K562 (cell line): ENCODE measurements at regions not wholly inside any gene's neighbourhood (a gene's known extent, or its start where the extent isn't known, plus 50 kb on each side); places are given as distances from the start of the nearest gene placed in this dataset.

Experiments
- ATAC-seq: fragments of 200-7000 bp; cut with Tn5 transposase; 3 replicates; pipeline ENCODE4 v1.9.1; 2020; ENCODE audit warnings: moderate library complexity
- BruUV-seq: library from RNA; stranded (reverse); fragments of 400-500 nt; replicated peaks from 2 replicates; lab custom pipeline; 2021; lab: Mats Ljungman, UMichigan
- CTCF ChIA-PET: fragments of 300-600 bp; formaldehyde crosslinking; extraction: SDS; loops from one replicate; lab custom pipeline; 2021; ENCODE audit warnings: low intra/inter-chr PET ratio; lab: Yijun Ruan, JAX
- POLR2A ChIA-PET: fragments of 300-600, 350-650 bp; sonication (Branson Sonifier 250); formaldehyde crosslinking; extraction: SDS; loops from one replicate; lab custom pipeline; 2021; ENCODE audit warnings: antibody characterized with exemption, inconsistent platforms; lab: Yijun Ruan, JAX
- DNase-seq, 4 experiments: peaks; one replicate each; pipeline versions ENCODE4 v3.0.0 to v3.0.0-alpha.2; 2011 to 2018; ENCODE audit warnings: low spot score in 3 of 4, mixed read lengths in 3 of 4; ENCODE audit errors: extremely low read depth in 1 of 4
- FAIRE-seq: peaks from 2 replicates; lab custom pipeline; 2011; peaks lifted over from hg19 to GRCh38; lab: Jason Lieb, UNC
- H2AFZ ChIP-seq: 2 replicates; pipeline ENCODE4 v1.6.0; 2011; ENCODE audit warnings: low read depth, low read length, control low read depth, inconsistent platforms
- H3K27ac ChIP-seq: fragments of 200-600 bp; 3 replicates; pipeline ENCODE4 v1.8.0; 2011; ENCODE audit warnings: low read depth, mild to moderate bottlenecking, control low read depth, inconsistent platforms, low read length, moderate library complexity, mixed read lengths; ENCODE audit errors: extremely low read depth
- H3K27me3 ChIP-seq, 2 experiments: fragments of 300-600 bp in 1 of 2; 2 replicates in 1 of 2; 3 replicates in 1 of 2; pipeline versions ENCODE4 v1.6.0 to v1.8.0; 2011; ENCODE audit warnings: inconsistent platforms in 2 of 2, low read length in 2 of 2, mild to moderate bottlenecking in 1 of 2, mixed read lengths in 1 of 2, moderate library complexity in 1 of 2; ENCODE audit not compliant: control insufficient read depth in 2 of 2, insufficient read depth in 2 of 2
- H3K36me3 ChIP-seq: fragments of 300-600 bp; 3 replicates; pipeline ENCODE4 v1.8.0; 2011; ENCODE audit warnings: mild to moderate bottlenecking, low read length, inconsistent platforms; ENCODE audit not compliant: control insufficient read depth, insufficient read depth
- H3K4me1 ChIP-seq, 2 experiments: fragments of 200-600 bp in 1 of 2; replicated peaks in 1 of 2; 2 replicates in 1 of 2; 3 replicates in 1 of 2; pipeline versions ENCODE4 v1.5.1 to v1.8.0; 2011; ENCODE audit warnings: inconsistent platforms in 2 of 2, low read length in 2 of 2, mild to moderate bottlenecking in 1 of 2, mixed read lengths in 1 of 2, moderate library complexity in 1 of 2; ENCODE audit not compliant: control insufficient read depth in 2 of 2, insufficient read depth in 2 of 2
- H3K4me2 ChIP-seq: 2 replicates; pipeline ENCODE4 v1.6.1; 2011; ENCODE audit warnings: low read length, control low read depth, inconsistent platforms, mixed read lengths; ENCODE audit not compliant: insufficient read depth
- H3K4me3 ChIP-seq: fragments of 200-600 bp; sonication (generic), shearing (Covaris generic); 2 replicates; pipeline ENCODE4 v1.5.1; 2016; ENCODE audit warnings: control low read depth, inconsistent platforms
- H3K79me2 ChIP-seq: fragments of 200-600 bp; 3 replicates; pipeline ENCODE4 v1.8.0; 2011; ENCODE audit warnings: low read length, inconsistent platforms; ENCODE audit not compliant: control insufficient read depth, insufficient read depth
- H3K9ac ChIP-seq, 2 experiments: 2 replicates each; pipeline versions ENCODE4 v1.6.0 to v1.6.1; 2011; ENCODE audit warnings: low read depth in 2 of 2, low read length in 2 of 2, control low read depth in 1 of 2, inconsistent platforms in 1 of 2, mild to moderate bottlenecking in 1 of 2, mixed read lengths in 1 of 2; ENCODE audit not compliant: insufficient read depth in 1 of 2
- H3K9me1 ChIP-seq: one replicate; pipeline ENCODE4 v1.6.0; 2011; ENCODE audit warnings: inconsistent platforms, mild to moderate bottlenecking, low read length, moderate library complexity; ENCODE audit not compliant: control insufficient read depth, insufficient read depth
- H3K9me3 ChIP-seq: replicated peaks from 2 replicates; pipeline ENCODE4 v1.5.1; 2011; ENCODE audit warnings: low read depth, low read length, inconsistent platforms; ENCODE audit not compliant: control insufficient read depth, insufficient read depth
- H4K20me1 ChIP-seq: replicated peaks from 2 replicates; pipeline ENCODE4 v1.6.1; 2011; ENCODE audit warnings: low read length, inconsistent platforms, mixed read lengths; ENCODE audit not compliant: control insufficient read depth, insufficient read depth
- ARID4B ChIP-seq: sonication (generic); formaldehyde crosslinking; IDR thresholded peaks from 2 replicates; pipeline ENCODE4 v1.8.0; 2022; ENCODE audit warnings: mild to moderate bottlenecking, missing genetic modification reagents
- GABPA ChIP-seq: fragments of 200-800 bp; sonication (Bioruptor generic); conservative IDR thresholded peaks from 2 replicates; pipeline ENCODE4 v1.6.1; 2016; ENCODE audit warnings: low read depth, missing genetic modification characterization, missing compliant biosample characterization
- PYGO2 ChIP-seq: fragments of 450-650 bp; IDR thresholded peaks from 2 replicates; pipeline ENCODE4 v1.6.1; 2016; ENCODE audit warnings: mild to moderate bottlenecking, missing genetic modification characterization, moderate library complexity, missing compliant biosample characterization
- ZBED1 ChIP-seq: IDR thresholded peaks from 2 replicates; pipeline ENCODE4 v1.6.1; 2014
- ZKSCAN1 ChIP-seq: fragments of 150-350 bp; IDR thresholded peaks from 2 replicates; pipeline ENCODE4 v1.6.1; 2016; ENCODE audit warnings: low read depth, low read length
- WGBS: fragments of 100-300 bp; shearing (Covaris generic); methylation state at CpG from one replicate; pipeline ENCODE4 v1.1.6; 2016; ENCODE audit warnings: low coverage, mixed read lengths; ENCODE audit not compliant: insufficient coverage; ENCODE audit errors: missing lambda C conversion rate; 5-methylcytosine and 5-hydroxymethylcytosine counted together
- in situ Hi-C: fragments of 300-500 bp; cut with MboI; formaldehyde crosslinking; loops from 4 replicates; pipeline ENCODE4 v1.15.0; 2018; ENCODE audit warnings: inconsistent platforms, mixed read lengths
- intact Hi-C: fragments of 100-400 bp; cut with micrococcal nuclease; formaldehyde crosslinking; loops from 2 replicates; pipeline ENCODE4 v1.14.2; 2022

- no peak overlapping the region for H3K4me3 ChIP-seq
- no peak overlapping the region for H2AFZ ChIP-seq
- TF ChIP-seq PYGO2 (tag) (no peak), ZBED1 (no peak), GABPA (tag) (0 out of 2 replicates have a peak, but pooled peaks have one; percentile 9), ARID4B (CRISPR knock-in tag) (no peak), ZKSCAN1 (no peak)
- ChIA-PET POLR2A (no interaction called here), CTCF (no interaction called here)
- H3K27ac ChIP-seq, result no peak overlapping the region
- in situ Hi-C loops (no loop called here), intact Hi-C loops (no loop called here)
- DNase-seq, result no peak
- WGBS, result 12% methylated on average over 6 of the region's 7 CpGs
- no peaks in the 10 kb centered on the region for H3K9me3 ChIP-seq
- no peak overlapping the region for H3K9ac ChIP-seq
- no peak overlapping the region for H3K4me2 ChIP-seq
- H4K20me1 ChIP-seq, result no peaks in the 10 kb centered on the region
- H3K9me1 ChIP-seq, result no peaks in the 10 kb centered on the region
- H3K4me1 ChIP-seq, result no peaks in the 10 kb centered on the region
- no peaks in the 10 kb centered on the region for H3K36me3 ChIP-seq
- no peaks in the 10 kb centered on the region for H3K79me2 ChIP-seq
- H3K27me3 ChIP-seq, result peaks cover 4 to 16% of the 10 kb centered on the region in 2 experiments; a peak in 4 of 5 replicates
- BruUV-seq, result no TSS peak
- ATAC-seq, result no peak
- FAIRE-seq, result no peak
These were observed 102.7 kb downstream of the TMEM30B start for GRCh38 chr14:61178226-61179060.
